ENCODE measurements at regions not wholly inside any gene's neighbourhood (a gene's known extent, or its start where the extent isn't known, plus 50 kb on each side); places are given as distances from the start of the nearest gene placed in this dataset.

GRCh38 chr7:15838265-15838664 lies 151.8 kb upstream of the MEOX2 start:
- no peak for TF ChIP-seq CTCF (IDR thresholded peaks at IDR 0.05)
- no peak for TF ChIP-seq POLR2A (IDR thresholded peaks at IDR 0.05)
